Stomach smooth muscle (tissue), 2 donors: ENCODE measurements at regions not wholly inside any gene's neighbourhood (a gene's known extent, or its start where the extent isn't known, plus 50 kb on each side); places are given as distances from the start of the nearest gene placed in this dataset.

ENCODE experiments used
- H3K27ac ChIP-seq: one replicate; pipeline ENCODE4 v1.7.0; 2013; ENCODE audit warnings: mild to moderate bottlenecking, low read length, inconsistent platforms
- H3K27me3 ChIP-seq, 2 donors: one replicate each; pipeline ENCODE4 v1.7.0; 2013; ENCODE audit warnings: low read length in 2 of 2; ENCODE audit not compliant: insufficient read depth in 2 of 2, control insufficient read depth in 1 of 2
- H3K36me3 ChIP-seq, 2 donors: one replicate each; pipeline ENCODE4 v1.7.0; 2013; ENCODE audit warnings: low read length in 2 of 2; ENCODE audit not compliant: control insufficient read depth in 2 of 2, insufficient read depth in 2 of 2
- H3K4me1 ChIP-seq: one replicate; pipeline ENCODE4 v1.7.0; 2013; ENCODE audit warnings: low read length; ENCODE audit not compliant: control insufficient read depth, insufficient read depth
- H3K4me3 ChIP-seq, 2 donors: one replicate each; pipeline ENCODE4 v1.7.0; 2013; ENCODE audit warnings: low read length in 2 of 2
- H3K9ac ChIP-seq, 2 donors: one replicate each; pipeline ENCODE4 v1.7.0; 2013; ENCODE audit warnings: low read length in 2 of 2, mild to moderate bottlenecking in 1 of 2
- H3K9me3 ChIP-seq, 2 donors: one replicate each; pipeline ENCODE4 v1.7.0; 2013; ENCODE audit warnings: low read length in 2 of 2; ENCODE audit not compliant: control insufficient read depth in 2 of 2
- donor health status: healthy.
- donor health status: Pancreatic carcinoma.

GRCh38 chr4:92100975-92101374, 202.8 kb upstream of the GRID2 start:
- no peaks in the 10 kb centered on the region for H3K36me3 ChIP-seq
- H3K27me3 ChIP-seq, result no peaks in the 10 kb centered on the region
- H3K4me3 ChIP-seq, result no peak overlapping the region
- no peaks in the 10 kb centered on the region for H3K9me3 ChIP-seq
- H3K27ac ChIP-seq, result no peak overlapping the region
- no peak overlapping the region for H3K9ac ChIP-seq
- H3K4me1 ChIP-seq, result no peaks in the 10 kb centered on the region

GRCh38 chr4:92101737-92102172, 202.0 kb upstream of the GRID2 start:
- Histone ChIP-seq H3K9ac (no peak overlapping the region), H3K27ac (no peak overlapping the region), H3K36me3 (no peaks in the 10 kb centered on the region), H3K9me3 (no peaks in the 10 kb centered on the region), H3K4me1 (no peaks in the 10 kb centered on the region), H3K27me3 (no peaks in the 10 kb centered on the region), H3K4me3 (no peak overlapping the region)

- no peaks in the 10 kb centered on the region for H3K9me3 ChIP-seq
- no peaks in the 10 kb centered on the region for H3K36me3 ChIP-seq
- no peaks in the 10 kb centered on the region for H3K27me3 ChIP-seq
- no peak overlapping the region for H3K9ac ChIP-seq
- H3K27ac ChIP-seq, result no peak overlapping the region
- H3K4me3 ChIP-seq, result no peak overlapping the region
- no peaks in the 10 kb centered on the region for H3K4me1 ChIP-seq
These were observed 199.3 kb upstream of the GRID2 start for GRCh38 chr4:92104506-92104905.

GRCh38 chr4:92106816-92107215, 196.9 kb upstream of the GRID2 start:
- H3K9ac ChIP-seq, result no peak overlapping the region
- H3K4me3 ChIP-seq, result no peak overlapping the region
- no peaks in the 10 kb centered on the region for H3K27me3 ChIP-seq
- no peaks in the 10 kb centered on the region for H3K4me1 ChIP-seq
- H3K9me3 ChIP-seq, result no peaks in the 10 kb centered on the region
- H3K27ac ChIP-seq, result no peak overlapping the region
- H3K36me3 ChIP-seq, result no peaks in the 10 kb centered on the region

- H3K36me3 ChIP-seq, result no peaks in the 10 kb centered on the region
- H3K27ac ChIP-seq, result no peak overlapping the region
- no peaks in the 10 kb centered on the region for H3K4me1 ChIP-seq
- no peaks in the 10 kb centered on the region for H3K9me3 ChIP-seq
- no peak overlapping the region for H3K4me3 ChIP-seq
- H3K27me3 ChIP-seq, result no peaks in the 10 kb centered on the region
- no peak overlapping the region for H3K9ac ChIP-seq
These were observed 192.3 kb upstream of the GRID2 start for GRCh38 chr4:92111493-92111892.

GRCh38 chr4:92112805-92113204, 191.0 kb upstream of the GRID2 start:
- H3K9ac ChIP-seq, result no peak overlapping the region
- H3K36me3 ChIP-seq, result no peaks in the 10 kb centered on the region
- H3K4me3 ChIP-seq, result no peak overlapping the region
- no peaks in the 10 kb centered on the region for H3K4me1 ChIP-seq
- no peak overlapping the region for H3K27ac ChIP-seq
- H3K9me3 ChIP-seq, result no peaks in the 10 kb centered on the region
- no peaks in the 10 kb centered on the region for H3K27me3 ChIP-seq

- H3K4me3 ChIP-seq, result peak overlapping the region in 1 of 2 donors; percentile 40
- H3K27me3 ChIP-seq, result no peaks in the 10 kb centered on the region
These were observed 182.8 kb upstream of the GRID2 start for GRCh38 chr4:92120810-92121498.

GRCh38 chr4:92122911-92123310, 180.9 kb upstream of the GRID2 start:
- no peak overlapping the region for H3K9ac ChIP-seq
- H3K4me1 ChIP-seq, result no peaks in the 10 kb centered on the region
- H3K4me3 ChIP-seq, result no peak overlapping the region
- H3K36me3 ChIP-seq, result no peaks in the 10 kb centered on the region
- no peak overlapping the region for H3K27ac ChIP-seq
- H3K9me3 ChIP-seq, result no peaks in the 10 kb centered on the region
- no peaks in the 10 kb centered on the region for H3K27me3 ChIP-seq

More at GRCh38 chr4:92120810-92121498, 182.8 kb upstream of the GRID2 start:
- H3K9ac ChIP-seq, result no peak overlapping the region
- no peaks in the 10 kb centered on the region for H3K9me3 ChIP-seq
- H3K27ac ChIP-seq, result no peak overlapping the region
- H3K4me1 ChIP-seq, result no peaks in the 10 kb centered on the region
- no peaks in the 10 kb centered on the region for H3K36me3 ChIP-seq

GRCh38 chr4:92128676-92129075, 175.1 kb upstream of the GRID2 start:
- no peak overlapping the region for H3K4me3 ChIP-seq
- no peaks in the 10 kb centered on the region for H3K27me3 ChIP-seq
- peaks cover 4 to 5% of the 10 kb centered on the region in 2 donors for H3K9me3 ChIP-seq
- H3K36me3 ChIP-seq, result no peaks in the 10 kb centered on the region
- H3K9ac ChIP-seq, result no peak overlapping the region
- H3K27ac ChIP-seq, result no peak overlapping the region
- no peaks in the 10 kb centered on the region for H3K4me1 ChIP-seq

- Histone ChIP-seq H3K4me3 (no peak overlapping the region), H3K27ac (no peak overlapping the region), H3K36me3 (no peaks in the 10 kb centered on the region), H3K9me3 (peaks cover 4 to 5% of the 10 kb centered on the region in 2 donors), H3K9ac (no peak overlapping the region), H3K4me1 (no peaks in the 10 kb centered on the region), H3K27me3 (no peaks in the 10 kb centered on the region)
These were observed 174.3 kb upstream of the GRID2 start for GRCh38 chr4:92129408-92129994.

GRCh38 chr4:92136434-92136833, 167.3 kb upstream of the GRID2 start:
- no peaks in the 10 kb centered on the region for H3K4me1 ChIP-seq
- no peak overlapping the region for H3K9ac ChIP-seq
- H3K9me3 ChIP-seq, result no peaks in the 10 kb centered on the region
- no peak overlapping the region for H3K27ac ChIP-seq
- no peaks in the 10 kb centered on the region for H3K27me3 ChIP-seq
- H3K36me3 ChIP-seq, result no peaks in the 10 kb centered on the region
- no peak overlapping the region for H3K4me3 ChIP-seq
